Hepatic stellate cell (primary cell): ENCODE measurements at regions not wholly inside any gene's neighbourhood (a gene's known extent, or its start where the extent isn't known, plus 50 kb on each side); places are given as distances from the start of the nearest gene placed in this dataset.

Experiments used
- DNase-seq: peaks from one replicate; pipeline ENCODE4 v3.0.0; 2011; ENCODE audit warnings: low spot score

DNA sequence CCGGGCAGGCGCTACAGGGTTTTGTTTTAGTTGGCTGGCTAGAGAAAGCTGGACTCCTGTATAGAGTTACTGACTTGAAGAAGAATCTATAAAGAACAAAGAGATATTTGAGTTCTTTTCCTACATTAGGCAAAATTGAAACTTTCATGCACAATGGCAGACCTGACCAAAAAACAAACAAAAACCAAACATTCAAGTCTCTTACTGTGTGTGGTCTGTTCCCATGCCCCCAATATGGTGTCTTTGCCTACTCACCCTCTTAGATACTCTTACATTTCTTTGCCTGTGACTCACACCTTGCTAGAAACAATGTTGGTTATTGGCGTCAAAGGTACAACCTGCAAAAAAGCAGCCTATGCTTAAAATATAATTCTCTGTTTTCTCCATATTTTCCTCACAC is 109.5 kb upstream of the TMC3 start:
- no peak for DNase-seq

DNA sequence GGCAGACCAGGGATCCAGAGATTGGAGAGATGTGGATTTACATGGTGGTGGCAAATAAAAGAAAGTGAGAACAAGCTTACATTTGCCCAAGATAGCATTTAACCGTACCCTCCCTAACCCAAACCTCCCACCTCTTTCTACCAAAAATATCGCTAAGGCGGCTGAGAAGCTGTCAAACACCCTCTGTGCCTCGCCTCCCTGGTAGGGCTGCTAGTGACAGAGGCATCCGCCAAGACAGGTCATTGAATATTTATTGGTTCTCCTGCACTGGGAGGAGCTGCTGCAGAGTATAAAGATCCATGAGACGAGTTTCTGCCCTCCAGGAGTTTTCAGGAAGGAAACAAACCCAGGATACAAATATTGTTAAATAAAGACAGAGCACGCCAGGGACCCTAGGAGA is 107.3 kb upstream of the TMC3 start:
- no peak for DNase-seq

DNA sequence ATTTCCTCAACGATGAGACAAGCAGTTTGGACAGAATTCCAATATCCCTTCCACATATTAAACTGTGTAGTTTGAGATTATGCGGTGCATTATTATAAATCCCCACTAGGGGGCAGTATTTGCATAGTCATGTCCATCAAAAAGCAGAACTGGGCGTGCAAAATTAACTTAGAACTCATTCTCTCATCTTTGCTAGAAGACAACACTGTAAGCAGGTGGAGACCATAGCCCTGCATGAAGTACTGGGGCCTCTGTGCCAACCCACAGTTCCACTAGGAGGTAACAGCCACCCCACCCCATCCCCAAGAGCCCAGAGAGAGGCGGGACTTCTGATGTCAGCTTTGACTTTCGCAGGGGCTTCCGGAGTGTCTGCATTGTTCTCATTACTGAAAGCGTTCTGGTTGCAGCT is 106.6 kb upstream of the TMC3 start:
- DNase-seq, result peak; percentile 9

DNA sequence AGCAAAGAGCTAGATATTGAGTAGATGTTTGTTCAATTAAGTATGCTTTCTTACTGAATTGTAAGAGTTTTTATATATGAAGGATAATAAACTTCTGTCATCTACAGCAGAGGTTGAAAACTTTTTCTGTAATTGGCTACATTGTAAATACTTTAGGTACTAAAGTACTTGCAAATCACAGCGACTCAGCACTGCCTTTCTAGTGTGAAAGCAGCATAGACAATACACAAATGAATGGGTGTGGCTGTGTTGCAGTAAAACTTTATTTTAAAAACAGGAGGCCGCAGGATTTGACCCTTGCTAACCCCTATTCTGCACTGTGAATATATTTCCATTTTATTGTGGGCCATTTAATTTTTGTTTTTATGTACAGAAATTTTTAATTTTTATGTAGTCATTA is 104.3 kb upstream of the TMC3 start:
- DNase-seq, result no peak

DNA sequence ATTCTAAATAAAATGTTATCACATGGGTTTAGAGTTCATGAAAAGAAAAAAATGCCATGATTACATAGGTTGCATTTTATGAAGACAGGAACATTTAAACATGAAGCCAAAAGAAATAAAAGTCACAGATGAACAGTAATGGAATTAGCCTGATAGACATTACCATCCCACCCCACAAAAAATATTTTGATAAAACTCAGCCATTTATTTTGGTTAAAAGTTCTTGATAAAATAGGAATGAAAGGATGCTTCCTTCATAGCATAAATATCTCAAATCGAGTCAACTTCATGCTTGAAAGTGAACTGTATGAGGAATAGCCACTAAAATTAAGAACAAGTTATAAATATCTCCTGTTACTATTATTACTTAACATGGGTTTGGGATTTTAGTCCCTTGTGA is 101.9 kb upstream of the TMC3 start:
- DNase-seq, result no peak

- DNase-seq, result no peak
These were observed 101.5 kb upstream of the TMC3 start for GRCh38 chr15:81475471-81475870.

- DNase-seq, result no peak
These were observed 99.9 kb upstream of the TMC3 start for GRCh38 chr15:81473946-81474345.

- DNase-seq, result no peak
These were observed 99.2 kb upstream of the TMC3 start for GRCh38 chr15:81473177-81473576.

DNA sequence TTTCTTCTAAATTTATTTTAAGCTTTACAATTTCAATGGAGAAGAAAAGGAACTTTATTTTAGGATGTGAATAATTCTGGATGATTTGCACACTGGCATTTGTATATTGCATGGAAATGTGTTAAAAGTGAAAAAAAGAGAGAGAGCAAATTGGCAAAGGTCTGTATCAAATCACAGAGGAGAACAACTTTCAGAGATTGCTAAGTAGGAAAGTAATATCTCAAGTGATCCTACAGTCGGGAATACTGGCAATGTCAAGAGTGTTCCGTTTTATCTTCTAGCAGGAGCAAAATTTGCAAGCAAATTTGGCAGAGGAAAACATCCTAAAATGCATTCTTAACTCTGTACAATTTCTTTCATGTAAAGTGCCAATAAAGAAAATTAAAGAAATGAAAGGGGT is 97.1 kb upstream of the TMC3 start:
- no peak for DNase-seq

GRCh38 chr15:81469154-81469553 is 95.1 kb upstream of the TMC3 start:
- DNase-seq, result no peak

DNA sequence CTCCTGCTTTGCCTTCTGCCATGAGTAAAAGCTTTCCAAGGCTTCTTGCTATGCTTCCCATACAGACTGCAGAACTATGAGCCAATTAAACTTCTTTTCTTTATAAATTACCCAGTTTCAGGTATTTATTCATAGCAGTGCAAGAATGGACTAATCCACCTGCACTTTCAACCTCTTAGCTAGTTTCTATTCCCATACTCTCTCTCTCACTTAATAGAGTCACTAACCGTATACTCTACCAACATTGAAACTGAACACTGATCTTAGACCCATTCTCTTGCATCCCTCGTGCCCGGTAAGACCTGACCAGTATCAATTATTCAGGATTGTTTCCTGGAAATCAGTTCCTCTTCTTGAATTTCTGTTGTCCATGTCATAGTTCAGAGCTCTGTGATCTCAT is 92.7 kb upstream of the TMC3 start:
- no peak for DNase-seq

- DNase-seq, result no peak
These were observed 80.0 kb upstream of the TMC3 start for GRCh38 chr15:81454024-81454423.

DNA sequence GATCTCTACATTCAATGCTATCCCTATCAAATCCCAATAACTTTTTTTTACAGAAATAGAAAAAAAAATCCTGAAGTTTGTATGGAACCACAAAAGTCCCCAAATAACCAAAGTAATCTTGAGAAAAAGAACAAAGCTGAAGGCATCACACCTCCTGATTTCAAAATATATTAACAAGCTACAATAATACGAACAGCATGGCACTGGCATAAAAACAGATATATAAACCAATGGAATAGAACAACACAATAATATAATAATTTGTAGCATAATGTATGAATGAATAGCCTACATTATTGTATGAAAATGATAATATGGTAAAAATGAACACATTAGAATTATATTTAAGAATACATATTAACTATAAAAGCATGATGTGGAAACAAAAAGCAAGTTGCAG is 76.7 kb upstream of the TMC3 start:
- DNase-seq, result no peak

- no peak for DNase-seq
These were observed 75.9 kb upstream of the TMC3 start for GRCh38 chr15:81449836-81450474.

- DNase-seq, result no peak
These were observed 69.2 kb upstream of the TMC3 start for GRCh38 chr15:81443040-81443820.

DNA sequence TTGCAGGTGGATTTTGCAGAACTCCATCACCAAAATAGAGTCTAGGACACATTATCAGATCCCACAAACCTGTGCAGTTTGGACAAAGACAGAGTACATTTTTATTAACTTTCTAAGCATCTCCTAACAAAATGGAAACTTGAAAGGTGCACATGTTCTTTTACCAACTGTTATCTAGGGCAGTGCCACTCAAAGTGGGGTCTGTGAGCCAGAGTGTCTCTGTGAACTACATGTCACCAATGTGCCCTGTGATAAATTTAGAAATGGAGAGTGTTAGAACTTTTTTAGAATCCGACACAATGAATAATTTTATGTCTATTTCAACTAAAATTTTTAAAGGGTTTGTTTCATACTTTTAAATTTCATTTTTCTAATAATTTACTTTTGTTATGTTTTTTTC is 68.4 kb upstream of the TMC3 start:
- DNase-seq, result no peak

GRCh38 chr15:81434851-81435250 is 60.8 kb upstream of the TMC3 start:
- DNase-seq, result no peak

GRCh38 chr15:81433462-81433861 is 59.4 kb upstream of the TMC3 start:
- no peak for DNase-seq

- no peak for DNase-seq
These were observed 58.2 kb upstream of the TMC3 start for GRCh38 chr15:81432179-81432578.

DNA sequence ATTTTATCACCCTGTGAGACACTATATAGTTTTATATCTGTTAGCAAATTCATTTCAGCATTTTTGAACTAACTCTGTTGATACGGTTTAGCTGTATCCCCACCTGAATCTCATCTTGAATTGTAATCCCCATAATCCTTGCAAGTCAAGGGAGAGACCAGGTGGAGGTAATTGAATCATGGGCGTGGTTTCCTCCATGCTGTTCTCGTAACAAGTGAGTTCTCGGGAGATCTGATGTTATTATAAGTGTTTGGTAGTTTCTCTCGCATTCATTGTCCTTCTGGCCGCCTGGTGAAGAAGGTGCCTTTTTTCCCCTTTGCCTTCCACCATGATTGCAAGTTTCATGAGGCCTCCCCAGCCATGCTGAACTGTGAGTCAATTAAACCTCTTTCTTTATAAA is 53.2 kb upstream of the TMC3 start:
- DNase-seq, result no peak

DNA sequence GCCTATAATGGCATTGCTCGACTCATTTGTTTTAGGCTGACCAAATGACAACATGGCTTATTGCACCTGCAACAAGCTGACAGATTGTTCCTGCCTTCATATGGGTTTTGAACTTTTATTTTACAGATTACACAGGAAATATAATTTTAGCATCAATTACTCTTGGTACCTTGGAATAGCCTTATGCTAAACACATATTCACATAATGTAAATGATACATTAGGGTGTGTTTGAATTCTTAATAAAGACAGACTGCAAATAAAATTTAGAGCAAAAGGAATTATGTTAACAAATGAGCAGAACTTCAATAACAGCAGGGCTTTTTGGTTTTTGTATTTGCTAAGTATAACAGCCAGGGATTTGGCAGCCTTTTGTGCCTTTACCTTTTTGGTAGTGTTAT is 51.9 kb upstream of the TMC3 start:
- no peak for DNase-seq
